ENCODE measurements at regions not wholly inside any gene's neighbourhood (a gene's known extent, or its start where the extent isn't known, plus 50 kb on each side); places are given as distances from the start of the nearest gene placed in this dataset.

DNA sequence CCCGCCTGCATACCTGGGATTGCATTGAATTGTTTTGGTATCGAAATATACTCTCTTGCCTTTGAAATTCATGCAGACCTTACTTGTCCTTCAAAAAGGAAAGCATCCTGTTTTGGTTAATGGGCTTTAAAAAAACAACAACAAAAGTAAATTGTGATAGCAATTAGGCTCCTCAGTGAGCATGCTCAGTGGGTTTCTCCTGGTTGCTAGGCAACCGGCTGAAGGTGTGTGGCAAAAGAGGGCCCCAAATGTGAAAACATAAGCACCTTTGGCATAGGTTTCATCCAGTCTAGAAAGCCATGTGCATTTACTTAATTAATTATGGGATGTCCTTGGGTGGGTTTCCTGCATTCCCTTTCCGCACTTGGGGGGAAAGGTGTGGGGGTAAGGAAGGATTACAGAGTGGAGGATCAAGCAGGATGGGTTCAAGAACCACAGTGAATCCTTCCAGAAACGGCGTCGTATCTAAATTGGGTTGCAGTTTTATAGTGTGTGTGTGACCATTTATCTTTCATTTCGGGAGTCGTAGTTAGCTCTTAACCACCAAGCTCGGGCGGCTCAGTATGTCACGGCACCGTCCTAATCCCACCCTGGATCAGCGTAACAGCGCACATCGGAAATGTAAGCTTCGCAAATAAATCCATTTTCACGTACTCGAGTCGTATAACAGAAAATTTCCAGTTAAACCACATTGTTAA is 274.9 kb upstream of the TCF4 start:
- Histone ChIP-seq H3K9me2 (replicated peaks; ENCODE audit: control insufficient read depth, low read length) (no peaks in the 10 kb centered on the region), H3K27ac (ENCODE audit: low read depth, low read length) (no peak overlapping the region), H4K20me1 (ENCODE audit: control insufficient read depth, insufficient read depth, low read depth, low read length) (no peaks in the 10 kb centered on the region), H3K4me3 (ENCODE audit: low read length) (no peak overlapping the region), H3K36me3 (ENCODE audit: control insufficient read depth, low read length) (no peaks in the 10 kb centered on the region), H3K27me3 (ENCODE audit: control insufficient read depth, low read length) (no peaks in the 10 kb centered on the region), H3K4me1 (ENCODE audit: control insufficient read depth, low read length) (no peaks in the 10 kb centered on the region), H3K9me3 (ENCODE audit: control insufficient read depth, insufficient read depth, low read length) (no peaks in the 10 kb centered on the region), H3F3A (ENCODE audit: control insufficient read depth, insufficient read depth) (no peaks in the 10 kb centered on the region), H3K79me2 (ENCODE audit: control insufficient read depth, low read length) (no peaks in the 10 kb centered on the region), H3K4me2 (ENCODE audit: low read length) (no peak overlapping the region)
- TF ChIP-seq CTCF (IDR thresholded peaks at IDR 0.05; ENCODE audit: low read depth, low read length, poor library complexity, severe bottlenecking) (no peak), EZH2phosphoT487 (IDR thresholded peaks at IDR 0.05; ENCODE audit: borderline replicate concordance, low read length) (no peak)

DNA sequence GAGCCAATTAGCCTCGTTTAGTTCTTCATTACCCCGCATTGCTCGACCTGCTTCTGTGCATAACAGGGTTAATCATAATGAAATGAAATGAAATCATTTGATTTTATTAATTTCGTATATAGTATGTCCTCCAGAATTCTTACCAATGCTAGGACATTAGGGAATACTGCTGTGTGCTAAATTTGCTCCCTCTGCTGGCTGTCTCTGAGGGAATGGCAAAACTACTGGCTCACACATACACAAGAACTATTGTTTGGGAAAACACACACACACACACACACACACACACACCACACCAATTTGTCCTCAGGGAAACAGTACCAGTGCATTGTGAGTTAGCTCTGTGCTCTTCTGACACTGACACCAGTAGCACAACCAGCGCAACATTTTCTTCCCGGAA is 273.3 kb upstream of the TCF4 start:
- H3K27ac ChIP-seq (ENCODE audit: low read depth, low read length) = no peak overlapping the region
- no peaks in the 10 kb centered on the region for H3F3A ChIP-seq (ENCODE audit: control insufficient read depth, insufficient read depth)
- H3K27me3 ChIP-seq (ENCODE audit: control insufficient read depth, low read length) = no peaks in the 10 kb centered on the region
- H3K4me1 ChIP-seq (ENCODE audit: control insufficient read depth, low read length) = no peaks in the 10 kb centered on the region
- H4K20me1 ChIP-seq (ENCODE audit: control insufficient read depth, insufficient read depth, low read depth, low read length) = no peaks in the 10 kb centered on the region
- no peaks in the 10 kb centered on the region for H3K79me2 ChIP-seq (ENCODE audit: control insufficient read depth, low read length)
- H3K4me2 ChIP-seq (ENCODE audit: low read length) = no peak overlapping the region
- H3K4me3 ChIP-seq (ENCODE audit: low read length) = no peak overlapping the region
- no peak for TF ChIP-seq EZH2phosphoT487 (IDR thresholded peaks at IDR 0.05; ENCODE audit: borderline replicate concordance, low read length)
- TF ChIP-seq CTCF (IDR thresholded peaks at IDR 0.05; ENCODE audit: low read depth, low read length, poor library complexity, severe bottlenecking) = peak; percentile 26
- H3K36me3 ChIP-seq (ENCODE audit: control insufficient read depth, low read length) = no peaks in the 10 kb centered on the region
- H3K9me2 ChIP-seq (replicated peaks; ENCODE audit: control insufficient read depth, low read length) = no peaks in the 10 kb centered on the region
- H3K9me3 ChIP-seq (ENCODE audit: control insufficient read depth, insufficient read depth, low read length) = no peaks in the 10 kb centered on the region

GRCh38 chr18:55858661-55859515 is 270.9 kb upstream of the TCF4 start:
- TF ChIP-seq EZH2phosphoT487 (IDR thresholded peaks at IDR 0.05; ENCODE audit: borderline replicate concordance, low read length) = no peak
- TF ChIP-seq CTCF (IDR thresholded peaks at IDR 0.05; ENCODE audit: low read depth, low read length, poor library complexity, severe bottlenecking) = no peak
- H4K20me1 ChIP-seq (ENCODE audit: control insufficient read depth, insufficient read depth, low read depth, low read length) = no peaks in the 10 kb centered on the region
- H3F3A ChIP-seq (ENCODE audit: control insufficient read depth, insufficient read depth) = no peaks in the 10 kb centered on the region
- no peaks in the 10 kb centered on the region for H3K4me1 ChIP-seq (ENCODE audit: control insufficient read depth, low read length)
- H3K9me2 ChIP-seq (replicated peaks; ENCODE audit: control insufficient read depth, low read length) = no peaks in the 10 kb centered on the region
- H3K27ac ChIP-seq (ENCODE audit: low read depth, low read length) = no peak overlapping the region
- H3K4me3 ChIP-seq (ENCODE audit: low read length) = no peak overlapping the region
- H3K79me2 ChIP-seq (ENCODE audit: control insufficient read depth, low read length) = no peaks in the 10 kb centered on the region
- H3K9me3 ChIP-seq (ENCODE audit: control insufficient read depth, insufficient read depth, low read length) = no peaks in the 10 kb centered on the region
- H3K4me2 ChIP-seq (ENCODE audit: low read length) = no peak overlapping the region
- H3K27me3 ChIP-seq (ENCODE audit: control insufficient read depth, low read length) = no peaks in the 10 kb centered on the region
- H3K36me3 ChIP-seq (ENCODE audit: control insufficient read depth, low read length) = no peaks in the 10 kb centered on the region
